IMR-90 (cell line): ENCODE measurements at regions not wholly inside any gene's neighbourhood (a gene's known extent, or its start where the extent isn't known, plus 50 kb on each side); places are given as distances from the start of the nearest gene placed in this dataset.

ENCODE experiments used
- CEBPB ChIP-seq: IDR thresholded peaks from 2 replicates; pipeline ENCODE4 v1.6.1; 2012; ENCODE audit warnings: low read depth, low read length, improper control_type of control experiment
- CTCF ChIP-seq: conservative IDR thresholded peaks from 2 replicates; pipeline ENCODE4 v1.5.1; 2012; ENCODE audit warnings: mild to moderate bottlenecking, low read depth, low read length, improper control_type of control experiment
- POLR2A ChIP-seq: IDR thresholded peaks from 2 replicates; pipeline ENCODE4 v1.6.1; 2012; ENCODE audit warnings: mild to moderate bottlenecking, low read depth, low read length
- RCOR1 ChIP-seq: IDR thresholded peaks from 2 replicates; pipeline ENCODE4 v1.6.1; 2012; ENCODE audit warnings: mild to moderate bottlenecking, low read length, improper control_type of control experiment; ENCODE audit not compliant: insufficient replicate concordance

- TF ChIP-seq CTCF = no peak
- TF ChIP-seq RCOR1 = no peak
- no peak for TF ChIP-seq POLR2A
- TF ChIP-seq CEBPB = no peak
Observed at GRCh38 chr17:12438813-12439586, 226.7 kb upstream of the MYOCD start.
